Activated CD8-positive, alpha-beta memory T cell treated with anti-CD3 and anti-CD28 coated beads, Interleukin-2, amount 50 U/mL, for 4 hours (primary cell): ENCODE measurements at regions not wholly inside any gene's neighbourhood (a gene's known extent, or its start where the extent isn't known, plus 50 kb on each side); places are given as distances from the start of the nearest gene placed in this dataset.
"Not testable (repeated sequence)": the region's sequence is repeated elsewhere in the genome, so short reads cannot be mapped to it uniquely, and the experiment has no call there.

Experiments used
- DNase-seq: peaks from one replicate; pipeline ENCODE4 v3.0.0-alpha.2; 2020

GRCh38 chr3:150149651-150150051 lies 179.0 kb upstream of the PFN2 start:
- no peak for DNase-seq

- DNase-seq = no peak
These were observed 177.5 kb upstream of the PFN2 start for GRCh38 chr3:150148227-150148626.

- DNase-seq = no peak
These were observed 177.1 kb upstream of the PFN2 start for GRCh38 chr3:150147776-150148175.

GRCh38 chr3:150146991-150147761 lies 176.5 kb upstream of the PFN2 start:
- no peak for DNase-seq

GRCh38 chr3:150145659-150146058 lies 175.0 kb upstream of the PFN2 start:
- DNase-seq = no peak

GRCh38 chr3:150144191-150144708 lies 173.6 kb upstream of the PFN2 start:
- no peak for DNase-seq

- no peak for DNase-seq
These were observed 172.2 kb upstream of the PFN2 start for GRCh38 chr3:150142936-150143335.

GRCh38 chr3:150141790-150142326 lies 171.2 kb upstream of the PFN2 start:
- DNase-seq = no peak

GRCh38 chr3:150140614-150141321 lies 170.1 kb upstream of the PFN2 start:
- DNase-seq = no peak

GRCh38 chr3:150138824-150139223 lies 168.1 kb upstream of the PFN2 start:
- no peak for DNase-seq

- no peak for DNase-seq
These were observed 165.5 kb upstream of the PFN2 start for GRCh38 chr3:150136242-150136641.

- no peak for DNase-seq
These were observed 164.6 kb upstream of the PFN2 start for GRCh38 chr3:150135287-150135721.

GRCh38 chr3:150133293-150133692 lies 162.6 kb upstream of the PFN2 start:
- DNase-seq = no peak

GRCh38 chr3:150132101-150132749 lies 161.5 kb upstream of the PFN2 start:
- DNase-seq = no peak

- DNase-seq = no peak
These were observed 161.0 kb upstream of the PFN2 start for GRCh38 chr3:150131663-150132062.

- DNase-seq = no peak
These were observed 159.9 kb upstream of the PFN2 start for GRCh38 chr3:150130404-150131100.

GRCh38 chr3:150129166-150129565 lies 158.5 kb upstream of the PFN2 start:
- no peak for DNase-seq

GRCh38 chr3:150128126-150128525 lies 157.4 kb upstream of the PFN2 start:
- DNase-seq = no peak

- DNase-seq = no peak
These were observed 156.4 kb upstream of the PFN2 start for GRCh38 chr3:150127011-150127490.

GRCh38 chr3:150124142-150124541 lies 153.4 kb upstream of the PFN2 start:
- no peak for DNase-seq

- not testable (repeated sequence) for DNase-seq
These were observed 152.6 kb upstream of the PFN2 start for GRCh38 chr3:150123249-150123648.

- DNase-seq = no peak
These were observed 147.5 kb upstream of the PFN2 start for GRCh38 chr3:150118219-150118618.

GRCh38 chr3:150117076-150117475 lies 146.4 kb upstream of the PFN2 start:
- DNase-seq = no peak
